ENCODE measurements at regions not wholly inside any gene's neighbourhood (a gene's known extent, or its start where the extent isn't known, plus 50 kb on each side); places are given as distances from the start of the nearest gene placed in this dataset.

- Histone ChIP-seq H3K36me3 (ENCODE audit: insufficient read depth, insufficient read length, low read length) (no peaks in the 10 kb centered on the region), H3K9me3 (ENCODE audit: insufficient read depth, low read length) (no peaks in the 10 kb centered on the region), H3K4me3 (ENCODE audit: insufficient read length, low read depth) (no peak overlapping the region), H3K9ac (ENCODE audit: insufficient read length, low read depth) (no peak overlapping the region), H3K4me1 (ENCODE audit: insufficient read depth, insufficient read length) (no peaks in the 10 kb centered on the region), H3K27me3 (ENCODE audit: insufficient read depth, insufficient read length) (no peaks in the 10 kb centered on the region)
- TF ChIP-seq SUZ12 (IDR thresholded peaks at IDR 0.05; ENCODE audit: extremely low read depth, insufficient read depth, insufficient read length): no peak
- no peak for TF ChIP-seq YY1 (IDR thresholded peaks at IDR 0.05; ENCODE audit: insufficient read depth, insufficient read length)
- TF ChIP-seq ZNF274 (IDR thresholded peaks at IDR 0.05; ENCODE audit: low read depth, low read length): no peak
- no peak for DNase-seq (ENCODE audit: low read depth, low spot score)
Observed at GRCh38 chr5:18299166-18299565, 664.9 kb downstream of the TAF11L14 start.

GRCh38 chr5:18305288-18305924 lies 671.1 kb downstream of the TAF11L14 start:
- Histone ChIP-seq H3K4me3 (ENCODE audit: insufficient read length, low read depth) (no peak overlapping the region), H3K9me3 (ENCODE audit: insufficient read depth, low read length) (no peaks in the 10 kb centered on the region), H3K9ac (ENCODE audit: insufficient read length, low read depth) (no peak overlapping the region), H3K27me3 (ENCODE audit: insufficient read depth, insufficient read length) (no peaks in the 10 kb centered on the region), H3K36me3 (ENCODE audit: insufficient read depth, insufficient read length, low read length) (no peaks in the 10 kb centered on the region), H3K4me1 (ENCODE audit: insufficient read depth, insufficient read length) (no peaks in the 10 kb centered on the region)
- TF ChIP-seq SUZ12 (IDR thresholded peaks at IDR 0.05; ENCODE audit: extremely low read depth, insufficient read depth, insufficient read length) (no peak), ZNF274 (IDR thresholded peaks at IDR 0.05; ENCODE audit: low read depth, low read length) (no peak), YY1 (IDR thresholded peaks at IDR 0.05; ENCODE audit: insufficient read depth, insufficient read length) (no peak)
- no peak for DNase-seq (ENCODE audit: low read depth, low spot score)

GRCh38 chr5:18311266-18311665 lies 677.0 kb downstream of the TAF11L14 start:
- no peak for DNase-seq (ENCODE audit: low read depth, low spot score)
- H3K36me3 ChIP-seq (ENCODE audit: insufficient read depth, insufficient read length, low read length): no peaks in the 10 kb centered on the region
- H3K9ac ChIP-seq (ENCODE audit: insufficient read length, low read depth): no peak overlapping the region
- no peak overlapping the region for H3K4me3 ChIP-seq (ENCODE audit: insufficient read length, low read depth)
- TF ChIP-seq SUZ12 (IDR thresholded peaks at IDR 0.05; ENCODE audit: extremely low read depth, insufficient read depth, insufficient read length) (no peak), YY1 (IDR thresholded peaks at IDR 0.05; ENCODE audit: insufficient read depth, insufficient read length) (no peak), ZNF274 (IDR thresholded peaks at IDR 0.05; ENCODE audit: low read depth, low read length) (no peak)
- H3K4me1 ChIP-seq (ENCODE audit: insufficient read depth, insufficient read length): no peaks in the 10 kb centered on the region
- H3K27me3 ChIP-seq (ENCODE audit: insufficient read depth, insufficient read length): no peaks in the 10 kb centered on the region
- no peaks in the 10 kb centered on the region; the same call in 1 of the 2 replicates for H3K9me3 ChIP-seq (ENCODE audit: insufficient read depth, low read length)

GRCh38 chr5:18312016-18312415 lies 677.8 kb downstream of the TAF11L14 start:
- Histone ChIP-seq H3K9ac (ENCODE audit: insufficient read length, low read depth) (no peak overlapping the region), H3K9me3 (ENCODE audit: insufficient read depth, low read length) (no peaks in the 10 kb centered on the region; the same call in 1 of the 2 replicates), H3K4me1 (ENCODE audit: insufficient read depth, insufficient read length) (no peaks in the 10 kb centered on the region), H3K4me3 (ENCODE audit: insufficient read length, low read depth) (no peak overlapping the region), H3K36me3 (ENCODE audit: insufficient read depth, insufficient read length, low read length) (no peaks in the 10 kb centered on the region), H3K27me3 (ENCODE audit: insufficient read depth, insufficient read length) (no peaks in the 10 kb centered on the region)
- no peak for DNase-seq (ENCODE audit: low read depth, low spot score)
- TF ChIP-seq YY1 (IDR thresholded peaks at IDR 0.05; ENCODE audit: insufficient read depth, insufficient read length): no peak
- no peak for TF ChIP-seq SUZ12 (IDR thresholded peaks at IDR 0.05; ENCODE audit: extremely low read depth, insufficient read depth, insufficient read length)
- no peak for TF ChIP-seq ZNF274 (IDR thresholded peaks at IDR 0.05; ENCODE audit: low read depth, low read length)

- no peaks in the 10 kb centered on the region for H3K36me3 ChIP-seq (ENCODE audit: insufficient read depth, insufficient read length, low read length)
- no peak overlapping the region for H3K9ac ChIP-seq (ENCODE audit: insufficient read length, low read depth)
- H3K9me3 ChIP-seq (ENCODE audit: insufficient read depth, low read length): no peaks in the 10 kb centered on the region; the same call in 1 of the 2 replicates
- DNase-seq (ENCODE audit: low read depth, low spot score): no peak
- H3K4me3 ChIP-seq (ENCODE audit: insufficient read length, low read depth): no peak overlapping the region
- H3K4me1 ChIP-seq (ENCODE audit: insufficient read depth, insufficient read length): no peaks in the 10 kb centered on the region
- TF ChIP-seq SUZ12 (IDR thresholded peaks at IDR 0.05; ENCODE audit: extremely low read depth, insufficient read depth, insufficient read length) (no peak), ZNF274 (IDR thresholded peaks at IDR 0.05; ENCODE audit: low read depth, low read length) (no peak), YY1 (IDR thresholded peaks at IDR 0.05; ENCODE audit: insufficient read depth, insufficient read length) (no peak)
- no peaks in the 10 kb centered on the region for H3K27me3 ChIP-seq (ENCODE audit: insufficient read depth, insufficient read length)
Observed at GRCh38 chr5:18314192-18314778, 680.0 kb downstream of the TAF11L14 start.

- Histone ChIP-seq H3K9ac (ENCODE audit: insufficient read length, low read depth) (no peak overlapping the region), H3K4me3 (ENCODE audit: insufficient read length, low read depth) (no peak overlapping the region), H3K9me3 (ENCODE audit: insufficient read depth, low read length) (no peaks in the 10 kb centered on the region), H3K4me1 (ENCODE audit: insufficient read depth, insufficient read length) (no peaks in the 10 kb centered on the region), H3K36me3 (ENCODE audit: insufficient read depth, insufficient read length, low read length) (no peaks in the 10 kb centered on the region), H3K27me3 (ENCODE audit: insufficient read depth, insufficient read length) (no peaks in the 10 kb centered on the region)
- no peak for TF ChIP-seq SUZ12 (IDR thresholded peaks at IDR 0.05; ENCODE audit: extremely low read depth, insufficient read depth, insufficient read length)
- TF ChIP-seq YY1 (IDR thresholded peaks at IDR 0.05; ENCODE audit: insufficient read depth, insufficient read length): no peak
- no peak for TF ChIP-seq ZNF274 (IDR thresholded peaks at IDR 0.05; ENCODE audit: low read depth, low read length)
- no peak for DNase-seq (ENCODE audit: low read depth, low spot score)
Observed at GRCh38 chr5:18321262-18321942, 687.1 kb downstream of the TAF11L14 start.

- H3K4me1 ChIP-seq (ENCODE audit: insufficient read depth, insufficient read length): no peaks in the 10 kb centered on the region
- H3K4me3 ChIP-seq (ENCODE audit: insufficient read length, low read depth): no peak overlapping the region
- no peaks in the 10 kb centered on the region for H3K9me3 ChIP-seq (ENCODE audit: insufficient read depth, low read length)
- TF ChIP-seq SUZ12 (IDR thresholded peaks at IDR 0.05; ENCODE audit: extremely low read depth, insufficient read depth, insufficient read length): no peak
- TF ChIP-seq YY1 (IDR thresholded peaks at IDR 0.05; ENCODE audit: insufficient read depth, insufficient read length): no peak
- no peak for TF ChIP-seq ZNF274 (IDR thresholded peaks at IDR 0.05; ENCODE audit: low read depth, low read length)
- DNase-seq (ENCODE audit: low read depth, low spot score): no peak
- H3K9ac ChIP-seq (ENCODE audit: insufficient read length, low read depth): no peak overlapping the region
- H3K27me3 ChIP-seq (ENCODE audit: insufficient read depth, insufficient read length): no peaks in the 10 kb centered on the region
- no peaks in the 10 kb centered on the region for H3K36me3 ChIP-seq (ENCODE audit: insufficient read depth, insufficient read length, low read length)
Observed at GRCh38 chr5:18323891-18324290, 689.6 kb downstream of the TAF11L14 start.

Data from NT2/D1 (cell line).